Heart left ventricle (tissue), 13 donors: ENCODE measurements at regions not wholly inside any gene's neighbourhood (a gene's known extent, or its start where the extent isn't known, plus 50 kb on each side); places are given as distances from the start of the nearest gene placed in this dataset.

Experiments used
- CTCF ChIP-seq, 12 donors: fragments of 200-600 bp; sonication (generic) in 4 of 12; IDR thresholded peaks; one replicate each; pipeline versions ENCODE4 v1.5.0 to v1.8.0; 2018 to 2022; ENCODE audit warnings: antibody characterized with exemption in 12 of 12, mild to moderate bottlenecking in 5 of 12
- POLR2A ChIP-seq, 2 donors: fragments of 450-650 bp; IDR thresholded peaks; one replicate each; pipeline ENCODE4 v1.6.1; 2017; ENCODE audit warnings: antibody characterized with exemption in 2 of 2, mild to moderate bottlenecking in 2 of 2, moderate library complexity in 2 of 2
- donor health status: ischemic (EF 13 %, LVEDD 7.1; RV severe dilation, severe dysfunction).
- donor health status: DM: no; HTN: yes; CAD: no.
- donor health status: DM: no; HTN: no; CAD: no.
- donor health status: ischemic (EF 25% LVEDD 6.9; RV normal size, moderate dysfunction).
- donor health status: ischemic (EF 25% LVEDD 5.7; RV mildly dilated, moderate dysfunction).
- donor health status: ischemic (EF 35%, LVEDD 5.7; RV mildly dilated, moderate dysfunction).
- donor health status: nonischemic (EF 11% LVEDD 7.7; RV severe dilation, severe dysfunction).
- donor health status: DM: yes; HTN: yes; CAD: no.
- donor health status: PGD.
- donor health status: ischemic (EF 29% LVEDD 5.4; RV normal size, mild dysfunction).
- donor health status: nonischemic (EF 23%, LVEDD 6.1; RV moderate dilation, normal function).

- TF ChIP-seq CTCF (IDR thresholded peaks at IDR 0.05) = no peak
- no peak for TF ChIP-seq POLR2A (IDR thresholded peaks at IDR 0.05)
Observed at GRCh38 chr5:164052536-164053093, 547.2 kb downstream of the MAT2B start.
